ENCODE measurements at regions not wholly inside any gene's neighbourhood (a gene's known extent, or its start where the extent isn't known, plus 50 kb on each side); places are given as distances from the start of the nearest gene placed in this dataset.

- no peak for TF ChIP-seq CTCF (IDR thresholded peaks at IDR 0.05; ENCODE audit: low read length, missing control alignments)
- DNase-seq (ENCODE audit: low read depth) = no peak
- no peak overlapping the region for H3K4me3 ChIP-seq (replicated peaks; ENCODE audit: low read depth, low read length)
These were observed 336.2 kb downstream of the WDR11 start for GRCh38 chr10:121187391-121187790.

GRCh38 chr10:121188005-121188404, 336.8 kb downstream of the WDR11 start:
- no peak for DNase-seq (ENCODE audit: low read depth)
- no peak overlapping the region for H3K4me3 ChIP-seq (replicated peaks; ENCODE audit: low read depth, low read length)
- no peak for TF ChIP-seq CTCF (IDR thresholded peaks at IDR 0.05; ENCODE audit: low read length, missing control alignments)

GRCh38 chr10:121189066-121189465, 337.9 kb downstream of the WDR11 start:
- no peak for DNase-seq (ENCODE audit: low read depth)
- no peak for TF ChIP-seq CTCF (IDR thresholded peaks at IDR 0.05; ENCODE audit: low read length, missing control alignments)
- H3K4me3 ChIP-seq (replicated peaks; ENCODE audit: low read depth, low read length) = no peak overlapping the region

GRCh38 chr10:121194696-121195523, 343.7 kb downstream of the WDR11 start:
- no peak for TF ChIP-seq CTCF (IDR thresholded peaks at IDR 0.05; ENCODE audit: low read length, missing control alignments)
- DNase-seq (ENCODE audit: low read depth) = no peak
- no peak overlapping the region for H3K4me3 ChIP-seq (replicated peaks; ENCODE audit: low read depth, low read length)

- H3K4me3 ChIP-seq (replicated peaks; ENCODE audit: low read depth, low read length) = no peak overlapping the region
- TF ChIP-seq CTCF (IDR thresholded peaks at IDR 0.05; ENCODE audit: low read length, missing control alignments) = no peak
- DNase-seq (ENCODE audit: low read depth) = no peak
These were observed 344.4 kb downstream of the WDR11 start for GRCh38 chr10:121195524-121195910.

GRCh38 chr10:121199081-121199480, 347.9 kb downstream of the WDR11 start:
- no peak overlapping the region for H3K4me3 ChIP-seq (replicated peaks; ENCODE audit: low read depth, low read length)
- DNase-seq (ENCODE audit: low read depth) = no peak

More at GRCh38 chr10:121199081-121199480, 347.9 kb downstream of the WDR11 start:
- no peak for TF ChIP-seq CTCF (IDR thresholded peaks at IDR 0.05; ENCODE audit: low read length, missing control alignments)
